ENCODE measurements at regions not wholly inside any gene's neighbourhood (a gene's known extent, or its start where the extent isn't known, plus 50 kb on each side); places are given as distances from the start of the nearest gene placed in this dataset.
A peak's percentile ranks its signal among the peaks of the same experiment; 100 is the strongest.
"Not testable (repeated sequence)": the region's sequence is repeated elsewhere in the genome, so short reads cannot be mapped to it uniquely, and the experiment has no call there.

- Histone ChIP-seq H3K27ac (no peak overlapping the region), H3K4me3 (no peak overlapping the region), H3K27me3 (no peaks in the 10 kb centered on the region), H3K36me3 (no peaks in the 10 kb centered on the region), H3K9me3 (no peaks in the 10 kb centered on the region), H3K4me1 (no peaks in the 10 kb centered on the region)
- TF ChIP-seq POLR2A (IDR thresholded peaks at IDR 0.05) (no peak), CTCF (IDR thresholded peaks at IDR 0.05) (no peak)
- DNase-seq = peak in 2 of 5 donors; percentile 11 to 41
- WGBS, 4 donors = 77 to 83% (median 79%) methylated on average over 12 to 17 of the region's 17 CpGs
- ATAC-seq = no peak
- intact Hi-C loops (cut with DNase I) = no loop called here
These were observed 193.4 kb upstream of the HDAC4 start for GRCh38 chr2:239594019-239594771.

DNA sequence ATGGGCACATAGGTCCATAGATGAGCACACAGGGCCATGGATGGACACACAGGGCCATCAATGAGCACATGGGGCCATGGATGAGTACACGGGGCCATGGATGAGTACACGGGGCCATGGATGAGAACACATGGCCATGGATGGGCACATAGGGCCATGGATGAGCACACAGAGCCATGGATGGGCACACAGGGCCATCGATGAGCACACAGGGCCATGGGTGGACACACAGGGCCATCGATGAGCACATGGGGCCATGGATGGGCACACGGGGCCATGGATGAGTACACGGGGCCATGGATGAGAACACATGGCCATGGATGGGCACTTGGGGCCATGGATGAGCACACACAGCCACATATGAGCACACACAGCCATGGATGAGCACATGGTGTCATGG is 192.6 kb upstream of the HDAC4 start:
- 85 to 94% (median 91%) methylated on average over 6 of the region's 6 CpGs for WGBS, 4 donors
- Histone ChIP-seq H3K36me3 (no peaks in the 10 kb centered on the region), H3K9me3 (no peaks in the 10 kb centered on the region), H3K27me3 (no peaks in the 10 kb centered on the region), H3K27ac (no peak overlapping the region), H3K4me1 (no peaks in the 10 kb centered on the region), H3K4me3 (no peak overlapping the region)
- DNase-seq = peak in 2 of 5 donors; percentile 6 to 25
- TF ChIP-seq POLR2A (IDR thresholded peaks at IDR 0.05) = no peak
- no peak for TF ChIP-seq CTCF (IDR thresholded peaks at IDR 0.05)
- intact Hi-C loops (cut with DNase I) = no loop called here
- no peak for ATAC-seq

GRCh38 chr2:239592629-239593290 is 191.9 kb upstream of the HDAC4 start:
- DNase-seq = peak in 2 of 5 donors; percentile 4 to 29
- H3K36me3 ChIP-seq = not testable (repeated sequence)
- WGBS, 4 donors = 86 to 92% (median 89%) methylated on average over 7 to 16 of the region's 16 CpGs

DNA sequence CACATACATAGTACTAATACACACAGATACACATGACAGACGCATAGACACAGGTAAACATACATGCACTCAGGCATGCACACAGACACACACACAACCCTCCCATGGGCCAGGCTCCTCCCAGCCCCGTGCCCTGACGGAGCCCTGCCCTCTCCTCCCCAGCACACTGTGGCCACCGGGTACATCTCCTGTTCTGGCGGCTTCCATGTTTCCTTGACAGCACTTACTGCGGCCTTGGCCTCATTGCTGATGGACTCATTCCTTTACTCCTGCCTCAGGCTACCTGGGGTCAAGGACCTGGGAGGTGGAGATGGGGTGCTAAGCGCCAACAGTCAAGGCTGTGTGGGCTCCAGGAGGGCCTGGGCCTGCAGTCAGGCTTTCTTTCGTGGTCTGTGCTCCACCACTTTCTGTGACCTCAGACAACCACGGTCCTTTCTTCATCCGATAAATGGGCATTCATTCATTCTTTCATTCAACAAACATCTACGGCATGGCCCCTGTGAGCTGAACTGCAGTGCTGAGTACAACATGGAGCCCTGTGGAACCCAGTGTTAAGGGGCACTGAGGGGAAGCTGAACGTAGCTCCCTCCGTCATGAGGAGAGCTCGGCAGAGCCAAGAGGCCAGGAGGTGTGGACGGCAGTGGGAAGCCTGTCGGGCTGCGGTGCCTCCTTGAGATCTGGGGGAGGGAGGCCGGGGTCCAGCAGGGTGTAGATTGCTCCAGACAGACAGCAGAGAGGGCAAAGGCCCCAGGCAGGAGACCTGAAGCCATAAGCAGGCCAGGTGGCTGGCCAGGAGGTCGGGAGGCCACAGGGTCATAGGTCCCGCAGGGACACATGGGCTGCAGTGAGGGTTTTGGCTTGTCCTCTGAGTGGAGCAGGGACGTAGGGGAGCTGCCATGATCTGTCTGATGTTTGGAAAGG is 190.4 kb upstream of the HDAC4 start:
- intact Hi-C loops (cut with DNase I) = no loop called here
- Histone ChIP-seq H3K4me3 (no peak overlapping the region), H3K27me3 (peaks cover 0 to 12% (median 0%) of the 10 kb centered on the region in 9 donors), H3K36me3 (no peaks in the 10 kb centered on the region), H3K4me1 (no peaks in the 10 kb centered on the region), H3K27ac (no peak overlapping the region), H3K9me3 (no peaks in the 10 kb centered on the region)
- peak in 1 of 5 donors; percentile 47 for DNase-seq
- 90 to 92% (median 92%) methylated on average over 20 to 21 of the region's 21 CpGs for WGBS, 4 donors
- no peak for ATAC-seq
- TF ChIP-seq CTCF (IDR thresholded peaks at IDR 0.05) (no peak), POLR2A (IDR thresholded peaks at IDR 0.05) (no peak)

More at GRCh38 chr2:239592629-239593290, 191.9 kb upstream of the HDAC4 start:
- H3K27me3 ChIP-seq; H3K4me1 ChIP-seq; intact Hi-C loops (cut with DNase I); H3K9me3 ChIP-seq; H3K4me3 ChIP-seq; H3K27ac ChIP-seq; ATAC-seq: not testable (repeated sequence)
